ENCODE measurements at regions not wholly inside any gene's neighbourhood (a gene's known extent, or its start where the extent isn't known, plus 50 kb on each side); places are given as distances from the start of the nearest gene placed in this dataset.

DNA sequence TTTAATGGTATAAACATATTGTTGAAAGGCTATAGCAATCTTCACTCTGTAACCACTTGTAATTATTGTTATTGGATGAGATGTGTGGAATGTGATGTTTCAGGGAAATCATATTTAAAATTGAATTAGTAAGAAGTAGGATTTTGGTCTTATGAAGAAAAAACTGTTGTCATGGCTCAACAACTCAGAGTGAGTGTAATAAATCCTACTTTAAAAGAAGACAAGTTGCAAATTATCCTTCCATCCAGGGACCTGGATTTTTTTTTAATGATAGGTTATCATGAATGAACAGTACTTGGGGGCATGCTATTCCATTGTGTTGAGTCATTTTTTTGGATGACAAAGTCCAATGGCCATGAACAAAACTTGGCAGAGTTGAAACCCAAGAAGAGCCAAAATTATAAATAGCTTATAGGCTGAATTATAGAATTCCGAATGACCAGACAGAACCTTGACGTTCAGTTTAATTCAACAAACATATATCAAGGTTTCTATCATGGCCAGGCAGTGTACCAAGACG is 625.5 kb upstream of the ZNF717 start:
- no peak for DNase-seq (ENCODE audit: low spot score)

DNA sequence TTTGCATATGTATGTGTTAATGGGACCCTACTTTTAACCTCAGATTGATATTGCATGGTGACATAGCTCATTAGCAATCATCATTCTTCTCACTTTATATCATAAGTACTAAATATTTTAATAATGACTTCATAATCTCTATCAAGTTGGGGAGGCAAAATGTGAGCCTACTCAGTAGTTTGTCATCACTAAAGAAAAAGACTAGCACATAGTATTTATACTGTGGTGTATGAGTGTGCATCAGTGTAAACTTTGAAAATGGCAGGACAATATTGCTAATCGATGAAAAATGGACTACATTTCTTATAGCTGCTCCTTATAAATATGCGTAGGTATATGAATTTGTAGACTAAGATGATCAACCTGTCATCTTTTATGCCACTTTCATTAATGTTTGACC is 624.5 kb upstream of the ROBO2 start:
- no peak for DNase-seq (ENCODE audit: low spot score)

DNA sequence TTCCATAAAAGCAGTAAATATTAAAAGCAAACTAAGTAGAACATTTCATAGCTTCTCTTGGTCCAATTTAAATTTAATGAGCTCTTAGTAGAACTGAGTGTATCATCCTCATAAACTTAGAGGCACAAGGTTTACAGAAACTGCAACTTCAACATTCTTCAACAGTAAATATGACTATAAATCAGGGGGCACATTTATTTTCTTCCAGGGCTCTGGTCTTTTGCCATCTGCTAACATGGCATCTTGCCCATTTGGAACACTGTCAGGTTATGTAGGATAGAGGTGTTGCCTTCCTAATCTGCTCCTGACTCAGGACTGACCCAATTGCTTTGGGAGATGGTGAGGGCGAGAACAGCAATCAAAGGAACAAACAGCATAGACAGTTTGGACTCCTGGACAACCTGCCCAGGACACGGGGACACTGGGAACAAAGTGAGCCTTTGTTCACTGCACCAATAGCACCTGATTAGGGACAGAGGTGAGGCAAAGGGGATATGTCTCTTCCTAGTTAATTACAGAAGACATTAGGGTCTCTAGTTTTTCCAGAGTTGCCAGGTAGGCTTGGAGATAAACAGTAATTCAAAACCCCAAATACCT is 610.2 kb upstream of the ROBO2 start:
- DNase-seq (ENCODE audit: low spot score) = no peak

DNA sequence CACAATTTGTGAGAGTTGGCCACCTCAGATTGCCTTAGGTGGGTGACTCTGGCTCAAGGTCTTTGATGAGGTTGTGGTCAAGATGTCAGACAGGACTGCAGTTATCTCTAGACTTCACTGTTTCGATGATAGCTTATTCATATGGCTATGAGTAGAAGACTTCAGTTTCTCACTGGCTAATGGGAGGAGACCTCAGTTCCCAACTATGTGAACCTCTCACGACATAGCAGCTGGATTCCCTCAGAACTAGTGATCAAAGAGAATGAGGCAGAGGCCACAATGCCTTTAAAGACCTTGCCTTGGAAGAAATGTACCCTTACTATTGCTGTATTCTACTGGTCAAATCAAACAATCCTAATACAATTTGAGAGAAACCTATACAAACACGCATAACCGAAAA is 607.5 kb upstream of the ROBO2 start:
- no peak for DNase-seq (ENCODE audit: low spot score)

DNA sequence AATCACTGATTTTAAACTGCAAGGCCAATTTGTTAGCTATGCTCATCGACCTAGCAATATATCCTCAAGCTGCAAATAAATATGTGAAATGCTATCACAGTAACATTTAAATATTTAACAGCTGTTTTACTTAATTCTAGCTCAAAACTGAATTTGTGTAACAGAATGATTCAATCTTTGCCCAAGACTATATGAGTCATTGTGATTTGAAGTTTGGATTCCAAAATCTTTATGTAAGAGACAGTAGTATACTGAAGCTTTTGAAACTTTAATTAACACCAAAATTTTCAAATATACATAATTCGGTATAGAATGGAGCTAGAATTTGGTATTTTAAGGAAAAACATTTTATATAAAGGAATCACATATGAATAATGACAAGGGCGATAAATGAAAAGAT is 603.0 kb upstream of the ROBO2 start:
- DNase-seq (ENCODE audit: low spot score) = no peak

DNA sequence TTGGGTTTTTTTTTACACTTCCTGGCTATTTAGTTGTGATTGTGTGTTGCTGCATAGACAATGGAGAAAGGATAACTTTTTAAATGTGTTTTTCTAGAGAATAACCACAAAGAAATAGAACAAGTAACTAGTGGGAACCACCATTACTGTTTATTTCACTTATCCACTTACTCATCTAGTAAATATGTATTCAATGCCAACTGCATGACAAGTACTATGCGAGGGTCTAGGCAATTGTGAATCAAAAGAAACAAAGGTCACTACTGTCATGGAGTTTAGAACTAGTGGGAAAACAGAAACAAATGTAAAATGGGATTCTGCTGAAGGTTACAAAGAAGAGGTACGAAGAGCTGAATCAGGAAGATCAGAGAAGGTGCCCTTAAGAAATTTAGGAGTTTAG is 600.9 kb upstream of the ROBO2 start:
- no peak for DNase-seq (ENCODE audit: low spot score)

DNA sequence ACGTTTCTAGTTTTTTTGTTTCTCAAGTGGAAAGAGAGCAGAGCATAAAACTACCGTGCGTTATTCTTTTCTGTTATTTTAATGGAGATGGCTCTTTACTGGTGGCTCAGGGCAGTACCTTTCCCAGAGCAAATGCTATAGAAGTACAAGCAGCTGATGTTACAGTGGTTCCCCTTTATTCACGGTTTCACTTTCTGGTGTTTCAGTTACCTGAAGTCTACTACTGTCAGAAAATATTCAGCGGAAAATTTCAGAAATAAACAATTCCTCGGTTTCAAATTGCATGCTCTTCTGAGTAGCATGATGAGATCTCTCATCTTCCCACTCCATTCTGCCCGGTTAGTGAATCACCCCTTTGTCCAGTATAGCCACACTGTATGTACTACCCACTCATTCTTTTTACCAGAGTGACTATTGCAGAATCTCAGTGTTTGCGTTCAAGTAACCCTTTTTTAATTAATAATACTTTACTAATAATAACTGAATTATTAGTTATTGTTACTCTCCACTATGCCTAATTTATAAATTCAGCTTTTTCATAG is 597.5 kb upstream of the ROBO2 start:
- DNase-seq (ENCODE audit: low spot score) = no peak

DNA sequence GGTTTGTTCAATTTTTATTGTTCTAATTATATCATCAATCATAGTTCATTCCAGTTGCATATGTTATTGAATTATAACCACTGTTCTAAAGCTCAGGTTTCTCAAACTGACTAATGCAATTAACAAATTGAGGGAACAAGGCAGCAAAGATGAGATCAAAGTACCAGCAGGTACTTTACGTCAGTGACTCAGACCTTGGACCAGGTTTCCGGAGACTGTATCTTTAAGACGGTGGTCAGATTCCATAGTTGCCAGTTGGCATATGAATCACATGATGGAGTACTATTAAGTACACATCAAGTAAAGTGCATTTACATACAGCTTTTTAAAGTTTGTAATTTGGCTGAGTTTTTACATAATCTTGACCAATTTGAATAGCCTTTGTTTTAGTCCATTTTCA is 583.6 kb upstream of the ROBO2 start:
- DNase-seq (ENCODE audit: low spot score) = no peak

DNA sequence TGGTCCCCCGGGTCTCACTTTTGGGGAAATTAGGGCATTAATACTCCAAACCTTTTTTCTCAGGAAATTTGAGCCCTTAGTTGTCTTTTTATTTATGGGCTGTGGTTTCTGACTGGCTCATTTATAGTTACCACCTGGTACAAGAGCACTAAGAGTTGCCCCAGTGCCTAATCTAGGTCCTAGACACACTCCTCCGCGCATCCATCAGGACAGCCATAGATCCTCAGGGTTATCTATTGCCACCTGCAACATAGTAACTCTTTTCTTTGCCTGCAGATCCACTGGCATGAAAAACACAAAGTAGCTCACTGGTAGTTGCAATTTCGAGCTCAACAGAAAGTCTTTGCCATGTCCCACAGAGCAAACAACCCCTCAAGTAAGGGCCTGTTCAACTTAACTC is 576.4 kb upstream of the ROBO2 start:
- no peak for DNase-seq (ENCODE audit: low spot score)

DNA sequence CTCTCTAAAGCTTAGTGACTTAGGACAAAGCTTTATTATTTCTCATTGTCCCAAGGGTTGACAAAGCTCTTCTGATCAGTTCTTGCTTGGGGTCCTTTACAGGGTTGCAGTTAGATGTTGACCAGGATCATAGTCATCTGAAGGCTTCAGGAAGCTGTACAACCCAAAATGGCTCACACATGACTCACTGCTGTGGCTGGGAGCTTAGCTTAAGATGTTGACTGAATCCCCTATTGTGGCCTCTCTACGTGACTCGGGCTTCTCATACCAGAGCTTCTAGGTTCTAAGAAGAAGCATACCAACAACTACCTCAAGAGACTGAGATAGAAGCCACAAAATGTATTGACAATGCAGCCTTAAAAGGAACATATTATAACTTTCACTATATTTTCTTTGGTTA is 569.6 kb upstream of the ROBO2 start:
- DNase-seq (ENCODE audit: low spot score) = peak; percentile 23

DNA sequence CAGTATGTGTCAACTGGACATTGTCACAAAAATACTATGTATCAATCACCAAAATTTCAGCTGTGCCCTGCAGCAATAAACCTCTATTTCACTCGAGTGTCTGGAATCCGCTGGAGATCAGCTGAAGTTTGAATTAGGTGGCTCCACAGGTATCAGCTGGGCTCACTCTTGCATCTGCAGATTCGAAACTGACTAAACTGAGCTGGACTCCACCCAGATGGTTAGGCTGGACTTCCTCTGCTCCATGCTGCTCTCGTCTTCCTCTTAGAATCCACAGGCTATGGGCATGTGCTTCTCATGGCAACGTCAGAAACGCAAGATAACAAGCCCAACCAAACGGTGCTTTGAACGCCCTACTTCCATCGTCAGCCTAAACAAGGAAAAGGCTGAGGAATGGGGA is 565.3 kb upstream of the ROBO2 start:
- DNase-seq (ENCODE audit: low spot score) = peak; percentile 21

DNA sequence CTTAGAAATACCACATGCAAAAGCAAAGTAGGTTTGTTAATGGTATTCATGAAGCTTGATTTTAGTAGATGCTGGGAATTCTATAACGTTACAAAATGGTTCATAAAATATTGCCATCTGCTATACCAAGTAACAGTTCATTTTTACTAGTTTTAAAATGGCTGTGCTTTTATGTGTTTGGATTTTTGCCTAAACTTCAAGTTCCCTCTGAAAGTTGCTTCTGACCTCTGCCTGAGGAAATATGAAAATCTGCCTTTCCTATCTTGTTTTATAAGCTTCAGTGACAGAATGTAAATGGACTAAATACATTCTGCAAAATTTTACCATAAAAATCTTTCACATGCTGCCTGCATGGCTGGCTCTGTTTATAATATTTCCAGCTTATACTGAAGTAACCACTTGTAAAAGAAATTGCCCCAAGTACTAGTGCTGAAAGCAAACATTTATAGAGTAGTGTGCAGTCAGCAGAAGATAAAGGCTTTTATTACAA is 560.7 kb upstream of the ROBO2 start:
- no peak for DNase-seq (ENCODE audit: low spot score)

DNA sequence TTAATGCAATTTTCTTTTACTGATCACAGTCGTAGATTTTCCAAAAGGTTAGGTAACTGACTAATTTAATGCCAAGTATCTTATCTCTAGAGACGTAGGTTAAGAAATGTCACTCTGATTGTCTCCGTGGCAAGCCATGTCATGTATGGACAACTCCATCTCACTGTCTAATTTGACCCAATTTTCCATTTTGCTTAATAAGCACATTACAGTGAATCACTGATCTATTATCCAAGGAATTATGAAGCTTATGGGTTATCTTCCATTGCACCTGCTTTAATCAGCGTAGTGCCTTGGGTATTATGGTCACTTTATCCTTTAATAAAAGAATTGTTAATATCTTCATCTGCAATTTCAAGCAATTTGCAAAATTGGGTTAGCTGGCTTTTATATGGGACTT is 557.4 kb upstream of the ROBO2 start:
- DNase-seq (ENCODE audit: low spot score) = no peak

DNA sequence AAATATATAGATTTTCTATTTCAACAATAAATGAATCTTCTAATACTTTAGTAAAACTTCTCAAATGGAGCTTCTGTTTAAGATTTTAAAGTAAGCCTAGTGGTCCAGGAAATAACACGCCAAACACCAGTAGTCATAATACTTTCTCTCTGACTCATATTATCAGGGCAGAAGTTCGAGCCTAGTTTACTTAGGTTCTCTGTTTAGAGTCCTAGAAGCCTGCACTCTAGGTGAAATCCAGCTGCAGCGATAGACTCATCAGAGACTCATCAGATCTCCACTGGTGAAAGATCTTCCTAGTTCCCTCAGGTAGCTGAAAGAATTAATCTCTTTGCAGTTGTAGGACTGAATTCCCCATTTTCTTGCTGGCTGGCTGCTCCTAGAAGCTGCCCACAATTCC is 552.5 kb upstream of the ROBO2 start:
- no peak for DNase-seq (ENCODE audit: low spot score)

DNA sequence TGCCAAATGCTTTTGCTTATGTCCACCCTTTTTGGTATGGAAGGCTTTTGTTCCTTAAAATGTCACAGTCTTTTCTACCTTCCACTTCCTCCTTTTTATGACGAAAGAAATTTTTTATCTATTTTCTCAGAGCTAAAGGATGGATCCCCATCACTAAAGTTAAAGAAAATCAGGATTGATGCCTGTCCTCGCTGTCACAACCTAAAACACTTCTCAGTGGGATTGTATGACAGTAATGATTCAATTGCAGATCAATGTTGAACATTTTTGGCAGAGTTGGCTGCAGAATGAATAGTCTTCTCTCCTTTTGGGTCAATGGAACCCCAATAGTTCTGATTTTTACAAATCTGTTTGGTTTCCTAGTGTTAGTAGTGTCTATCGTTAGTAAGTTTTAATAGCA is 549.8 kb upstream of the ROBO2 start:
- no peak for DNase-seq (ENCODE audit: low spot score)

DNA sequence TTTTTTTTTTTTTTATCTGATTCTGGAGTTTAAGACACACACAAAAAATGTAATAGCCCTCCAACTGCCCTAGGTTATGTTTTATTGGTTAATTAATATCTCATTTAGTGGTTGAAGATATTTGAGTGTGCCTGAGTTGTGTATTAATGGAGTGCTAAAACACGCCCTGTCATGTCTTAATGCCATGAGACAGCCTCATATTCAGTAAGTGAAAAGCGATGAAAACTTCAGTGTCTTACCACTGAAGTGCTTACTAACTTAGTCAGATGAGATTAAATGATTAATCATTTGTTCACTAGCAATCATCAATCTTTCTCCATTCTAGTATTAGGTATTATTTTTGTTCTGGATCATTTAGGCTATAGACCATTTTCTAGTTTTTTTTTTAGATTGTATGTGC is 544.7 kb upstream of the ROBO2 start:
- DNase-seq (ENCODE audit: low spot score) = no peak

DNA sequence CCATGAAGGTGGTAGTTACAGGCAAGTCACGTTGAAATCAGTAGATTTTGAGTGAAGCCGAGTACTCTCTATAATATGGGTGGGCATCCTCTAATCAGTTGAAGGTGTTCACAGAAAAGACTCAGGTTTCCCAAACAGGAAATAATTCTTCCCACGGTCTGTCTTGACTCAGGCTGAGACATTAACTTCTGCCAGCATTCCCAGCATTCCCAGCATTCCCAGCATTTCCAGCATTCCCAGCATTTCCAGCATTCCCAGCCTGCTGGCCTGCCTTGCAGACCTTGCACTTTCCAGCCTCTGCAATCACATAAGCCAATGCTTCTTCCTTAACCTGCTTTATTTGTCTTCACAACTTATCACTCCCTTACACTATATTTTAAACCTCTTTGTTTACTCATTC is 542.3 kb upstream of the ROBO2 start:
- DNase-seq (ENCODE audit: low spot score) = no peak

DNA sequence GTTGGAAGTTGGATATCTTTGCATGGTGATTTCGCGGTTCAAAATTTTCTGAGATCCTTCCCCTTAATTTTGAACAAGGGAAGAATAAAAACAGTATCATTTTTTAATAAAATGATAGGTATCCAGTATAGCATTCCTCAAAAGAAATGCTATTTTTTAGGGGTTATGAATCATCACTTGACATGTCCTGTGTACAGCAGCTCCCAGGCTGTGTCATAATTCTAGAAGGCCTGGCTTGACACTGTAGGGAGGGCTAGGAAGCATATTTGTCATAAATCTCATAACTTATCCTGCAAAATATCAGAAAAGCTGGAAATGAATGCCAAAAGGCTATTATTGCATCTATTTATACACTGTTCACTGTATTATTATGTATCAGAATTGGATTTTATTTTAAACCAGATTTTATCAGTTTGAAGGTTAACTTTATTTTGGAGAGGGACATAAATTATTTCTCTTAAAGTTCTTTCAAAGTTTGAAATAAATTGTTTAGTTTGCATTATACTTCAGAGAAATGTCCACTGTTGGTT is 539.1 kb upstream of the ROBO2 start:
- no peak for DNase-seq (ENCODE audit: low spot score)

DNA sequence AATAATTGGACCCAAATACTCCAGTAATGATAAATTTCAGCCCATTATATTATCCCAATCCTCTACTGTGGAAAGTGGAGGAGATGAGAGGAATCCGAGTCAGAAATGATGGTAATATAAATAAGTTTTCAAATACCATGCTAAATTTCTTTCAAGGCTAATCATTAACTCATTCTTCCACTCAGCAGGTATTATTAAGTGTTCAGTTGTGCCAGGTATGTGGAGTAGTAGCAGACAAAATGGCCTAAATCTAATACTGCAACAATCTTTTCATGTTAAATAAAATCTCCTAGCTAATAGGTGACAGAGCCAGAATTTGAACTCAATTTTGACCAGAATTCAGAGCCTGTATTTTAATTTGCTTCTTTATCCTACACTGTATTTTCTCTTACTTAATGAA is 538.6 kb upstream of the ROBO2 start:
- DNase-seq (ENCODE audit: low spot score) = no peak

DNA sequence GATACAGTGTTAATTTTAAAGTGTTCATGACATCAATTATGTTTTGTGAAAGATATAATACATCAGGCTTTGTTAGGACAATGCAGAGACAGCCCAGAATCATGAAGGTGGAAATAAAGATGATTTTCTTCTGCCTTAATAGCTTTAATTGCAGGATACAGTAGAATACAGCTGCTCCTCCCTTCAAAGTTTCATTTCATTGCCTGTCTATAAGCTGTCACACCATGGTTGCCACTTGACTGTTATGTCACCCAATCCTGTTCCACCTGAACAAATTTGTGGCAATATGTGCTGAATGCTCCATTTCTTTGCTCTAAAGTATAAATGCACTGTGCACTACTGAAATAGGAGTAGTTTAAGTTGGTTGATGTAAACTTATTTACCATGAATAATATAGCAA is 537.8 kb upstream of the ROBO2 start:
- no peak for DNase-seq (ENCODE audit: low spot score)

DNA sequence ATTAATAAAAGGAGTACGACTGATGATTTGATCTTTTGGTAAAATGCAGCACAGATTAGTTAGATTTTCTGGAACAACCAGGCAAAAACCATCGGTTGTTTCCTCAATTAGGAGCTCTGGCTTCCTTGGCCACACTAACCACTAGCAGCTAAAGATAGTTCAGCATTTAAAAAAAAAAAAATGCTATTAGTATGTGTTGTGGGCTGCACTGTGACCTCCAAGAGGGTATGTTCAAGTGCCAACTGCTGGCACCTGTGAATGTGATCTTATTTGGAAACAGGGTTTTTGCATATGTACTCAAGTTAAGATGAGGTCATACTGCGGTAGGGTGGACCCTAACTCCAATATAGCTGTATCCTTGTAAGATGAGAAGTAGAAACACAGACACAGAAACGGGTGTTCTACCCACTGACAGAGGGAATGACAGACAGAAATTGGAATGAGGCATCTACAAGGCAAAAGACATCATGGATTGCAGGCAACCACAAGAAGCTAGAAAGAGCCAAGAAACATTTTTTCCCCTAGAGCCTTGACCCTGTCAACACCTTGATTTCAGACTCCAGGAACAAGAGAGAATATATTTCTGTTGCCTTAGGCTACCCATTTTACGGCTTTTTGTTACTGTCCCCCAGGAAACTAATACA is 534.6 kb upstream of the ROBO2 start:
- DNase-seq (ENCODE audit: low spot score) = no peak

DNA sequence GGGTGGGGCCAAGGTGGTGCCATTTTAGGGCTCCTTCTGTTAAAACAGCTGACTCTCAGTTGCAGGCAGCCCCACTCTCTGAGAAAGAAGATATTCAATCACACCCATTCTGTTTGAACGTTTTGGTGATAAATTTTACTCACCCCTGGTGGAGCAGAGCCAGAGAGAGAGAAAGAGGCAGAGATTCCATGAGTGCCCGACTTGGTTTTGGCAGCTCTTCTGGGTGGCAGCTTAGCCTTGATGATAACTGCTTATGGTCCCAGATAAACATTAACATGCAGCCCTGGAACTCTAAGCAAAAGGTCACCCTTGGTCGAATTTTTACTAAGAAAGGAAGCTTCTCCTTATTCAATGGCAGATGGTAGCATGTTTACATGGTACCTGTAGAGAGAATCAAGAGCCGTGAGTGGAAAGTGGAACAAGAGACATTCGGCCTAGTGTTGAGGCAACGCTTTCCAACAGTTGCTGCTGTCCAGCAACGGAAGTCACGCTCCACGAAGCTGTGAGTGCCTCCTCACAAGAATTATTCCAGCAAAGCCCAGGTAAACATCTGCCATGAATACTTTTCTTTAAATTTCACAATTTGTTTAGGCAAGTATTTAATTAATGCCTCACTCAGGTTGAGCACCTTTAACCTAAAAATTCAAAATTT is 530.6 kb upstream of the ROBO2 start:
- DNase-seq (ENCODE audit: low spot score) = no peak

DNA sequence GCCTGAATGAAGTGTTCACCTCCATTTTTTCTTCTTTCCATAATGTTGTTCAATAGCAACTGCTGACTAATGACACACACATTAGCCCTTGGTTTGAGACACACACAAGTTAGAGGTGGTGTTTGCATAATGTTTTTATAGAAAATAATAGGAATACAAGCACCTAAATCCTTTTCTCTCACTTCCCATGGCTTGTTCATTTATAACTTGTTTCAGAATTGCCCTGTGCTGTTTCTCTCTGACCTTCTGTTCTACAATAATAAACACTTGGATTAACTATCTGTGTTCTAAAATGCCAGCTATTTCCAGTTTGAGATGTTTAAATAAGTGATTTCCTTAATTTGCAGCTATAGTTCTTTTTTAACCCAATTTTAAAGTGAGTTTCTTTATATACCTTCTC is 525.1 kb upstream of the ROBO2 start:
- no peak for DNase-seq (ENCODE audit: low spot score)

All from H4 (cell line).